Smooth muscle cell (in vitro differentiated cells): ENCODE measurements at regions not wholly inside any gene's neighbourhood (a gene's known extent, or its start where the extent isn't known, plus 50 kb on each side); places are given as distances from the start of the nearest gene placed in this dataset.

Experiments used
- DNase-seq: peaks from one replicate; lab custom pipeline; 2025; ENCODE audit not compliant: unreplicated experiment; lab: John Stamatoyannopoulos, UW
- H2AFZ ChIP-seq: fragments of 200-600 bp; sonication (generic); 2 replicates; pipeline ENCODE4 v1.6.0; 2016; ENCODE audit warnings: antibody characterized with exemption, low read depth, mild to moderate bottlenecking
- H3F3A ChIP-seq: fragments of 200-600 bp; sonication (generic); 2 replicates; pipeline ENCODE4 v1.6.0; 2017; ENCODE audit warnings: antibody characterized with exemption, low read depth
- H3K27ac ChIP-seq: fragments of 200-600 bp; sonication (generic); 2 replicates; pipeline ENCODE4 v1.5.1; 2016; ENCODE audit warnings: low read depth, mild to moderate bottlenecking
- H3K27me3 ChIP-seq: fragments of 200-600 bp; sonication (generic); 2 replicates; pipeline ENCODE4 v1.6.1; 2016; ENCODE audit warnings: low read depth, mild to moderate bottlenecking
- H3K36me3 ChIP-seq: fragments of 200-600 bp; sonication (generic); 2 replicates; pipeline ENCODE4 v1.5.1; 2016; ENCODE audit warnings: low read depth
- H3K4me1 ChIP-seq: fragments of 200-600 bp; sonication (generic); 2 replicates; pipeline ENCODE4 v1.5.1; 2016; ENCODE audit warnings: low read depth
- H3K4me2 ChIP-seq: fragments of 200-600 bp; sonication (generic); 2 replicates; pipeline ENCODE4 v1.6.0; 2016; ENCODE audit warnings: mild to moderate bottlenecking
- H3K4me3 ChIP-seq: fragments of 200-600 bp; sonication (generic); 2 replicates; pipeline ENCODE4 v1.5.1; 2016; ENCODE audit warnings: mild to moderate bottlenecking
- H3K79me2 ChIP-seq: fragments of 200-600 bp; sonication (generic); 2 replicates; pipeline ENCODE4 v1.6.0; 2016; ENCODE audit warnings: low read depth, mild to moderate bottlenecking
- H3K9ac ChIP-seq: fragments of 200-600 bp; sonication (generic); 2 replicates; pipeline ENCODE4 v1.6.0; 2016; ENCODE audit warnings: low read depth
- H3K9me3 ChIP-seq: fragments of 200-600 bp; sonication (generic); replicated peaks from 2 replicates; pipeline ENCODE4 v1.5.1; 2016; ENCODE audit warnings: low read depth
- H4K20me1 ChIP-seq: fragments of 200-600 bp; sonication (generic); 2 replicates; pipeline ENCODE4 v1.6.0; 2016; ENCODE audit warnings: low read depth
- WGBS: methylation state at CpG from one replicate; pipeline ENCODE4 v1.1.7; 2016; ENCODE audit warnings: low lambda C conversion rate; 5-methylcytosine and 5-hydroxymethylcytosine counted together
- TF ChIP-seq, protein P1 (sequence below): fragments of 200-600 bp; sonication (generic); IDR thresholded peaks from 2 replicates; pipeline ENCODE4 v1.5.1; 2017; ENCODE audit warnings: borderline replicate concordance, mild to moderate bottlenecking, antibody characterized with exemption; ENCODE audit not compliant: insufficient read depth, poor library complexity, severe bottlenecking

DNA sequence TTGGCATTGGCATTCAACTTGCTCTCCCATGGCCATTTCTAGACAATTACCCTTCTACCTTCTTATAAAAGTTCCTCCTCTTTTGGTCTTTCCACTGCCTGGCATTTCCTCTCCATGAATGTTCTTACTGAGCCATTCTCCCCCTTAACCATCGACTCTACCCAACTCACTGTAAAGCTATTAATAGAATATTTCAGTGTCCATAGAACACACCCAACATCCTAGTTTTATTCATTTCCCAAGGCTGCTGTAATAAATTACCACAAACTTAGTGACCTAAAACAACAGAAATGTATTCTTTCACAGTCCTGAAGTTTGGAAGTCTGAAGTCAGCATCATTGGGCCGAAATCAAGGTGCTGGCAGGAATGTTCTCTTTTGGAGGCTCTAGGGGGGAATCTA is 170.0 kb upstream of the ATP5MC3 start:
- no peaks in the 10 kb centered on the region for H3K79me2 ChIP-seq
- H3K4me3 ChIP-seq, result no peak overlapping the region
- H3K4me1 ChIP-seq, result no peaks in the 10 kb centered on the region
- no peak overlapping the region for H3K27ac ChIP-seq
- H3F3A ChIP-seq, result no peaks in the 10 kb centered on the region
- H3K9ac ChIP-seq, result no peak overlapping the region
- no peak for DNase-seq
- no peaks in the 10 kb centered on the region for H3K9me3 ChIP-seq
- H4K20me1 ChIP-seq, result no peaks in the 10 kb centered on the region
- no peak overlapping the region for H3K4me2 ChIP-seq
- TF ChIP-seq, protein P1, sequence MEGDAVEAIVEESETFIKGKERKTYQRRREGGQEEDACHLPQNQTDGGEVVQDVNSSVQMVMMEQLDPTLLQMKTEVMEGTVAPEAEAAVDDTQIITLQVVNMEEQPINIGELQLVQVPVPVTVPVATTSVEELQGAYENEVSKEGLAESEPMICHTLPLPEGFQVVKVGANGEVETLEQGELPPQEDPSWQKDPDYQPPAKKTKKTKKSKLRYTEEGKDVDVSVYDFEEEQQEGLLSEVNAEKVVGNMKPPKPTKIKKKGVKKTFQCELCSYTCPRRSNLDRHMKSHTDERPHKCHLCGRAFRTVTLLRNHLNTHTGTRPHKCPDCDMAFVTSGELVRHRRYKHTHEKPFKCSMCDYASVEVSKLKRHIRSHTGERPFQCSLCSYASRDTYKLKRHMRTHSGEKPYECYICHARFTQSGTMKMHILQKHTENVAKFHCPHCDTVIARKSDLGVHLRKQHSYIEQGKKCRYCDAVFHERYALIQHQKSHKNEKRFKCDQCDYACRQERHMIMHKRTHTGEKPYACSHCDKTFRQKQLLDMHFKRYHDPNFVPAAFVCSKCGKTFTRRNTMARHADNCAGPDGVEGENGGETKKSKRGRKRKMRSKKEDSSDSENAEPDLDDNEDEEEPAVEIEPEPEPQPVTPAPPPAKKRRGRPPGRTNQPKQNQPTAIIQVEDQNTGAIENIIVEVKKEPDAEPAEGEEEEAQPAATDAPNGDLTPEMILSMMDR, result no peak
- 91% methylated on average over 2 of the region's 2 CpGs for WGBS
- H3K36me3 ChIP-seq, result no peaks in the 10 kb centered on the region
- no peak overlapping the region for H2AFZ ChIP-seq
- H3K27me3 ChIP-seq, result peaks cover 5% of the 10 kb centered on the region

DNA sequence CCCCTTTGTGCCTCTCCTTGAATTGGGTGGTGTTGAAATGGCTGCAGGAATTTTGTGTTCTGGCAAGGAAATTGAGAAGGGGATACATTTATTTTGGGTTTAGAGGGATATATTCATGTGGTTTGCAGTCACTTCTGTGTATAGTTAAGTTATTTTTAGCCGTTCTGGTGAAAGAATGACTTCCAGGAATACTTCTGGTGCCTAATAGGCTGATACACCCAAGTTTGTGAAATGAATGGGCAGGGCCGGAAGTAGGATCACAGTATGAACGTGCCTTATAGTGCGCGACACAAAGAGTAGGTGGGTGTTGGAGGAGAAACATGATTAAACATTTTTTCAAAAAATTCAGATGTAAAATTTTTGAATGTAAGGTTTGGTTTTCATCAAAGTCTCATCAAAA is 168.6 kb upstream of the ATP5MC3 start:
- H3K27ac ChIP-seq, result no peak overlapping the region
- TF ChIP-seq, protein P1, result no peak
- no peaks in the 10 kb centered on the region for H3F3A ChIP-seq
- no peak for DNase-seq
- H3K9me3 ChIP-seq, result no peaks in the 10 kb centered on the region
- H3K9ac ChIP-seq, result no peak overlapping the region
- H3K27me3 ChIP-seq, result peaks cover 5% of the 10 kb centered on the region
- H3K4me3 ChIP-seq, result no peak overlapping the region
- H3K79me2 ChIP-seq, result no peaks in the 10 kb centered on the region
- no peaks in the 10 kb centered on the region for H3K4me1 ChIP-seq
- WGBS, result 93% methylated on average over 5 of the region's 5 CpGs
- H4K20me1 ChIP-seq, result no peaks in the 10 kb centered on the region
- H2AFZ ChIP-seq, result no peak overlapping the region
- no peak overlapping the region for H3K4me2 ChIP-seq
- no peaks in the 10 kb centered on the region for H3K36me3 ChIP-seq

DNA sequence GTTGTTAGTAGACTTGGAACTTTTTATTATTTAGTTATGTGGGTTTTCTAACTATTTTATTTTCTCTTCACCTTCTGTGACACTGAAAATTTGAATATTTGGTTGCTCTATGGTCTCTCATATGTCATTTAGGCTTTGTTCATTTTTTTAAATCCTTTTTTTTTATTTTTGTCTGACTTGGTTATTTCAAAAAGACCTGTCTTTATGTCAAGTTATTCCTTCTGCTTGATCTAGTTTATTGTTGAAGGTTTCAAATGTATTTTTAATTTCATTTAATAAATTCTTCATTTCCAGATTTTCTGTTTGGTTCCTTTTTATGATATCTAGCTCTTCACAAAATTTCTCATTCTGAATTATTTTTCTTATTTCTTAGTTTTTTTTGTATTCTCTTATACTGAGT is 160.6 kb upstream of the ATP5MC3 start:
- H3K9ac ChIP-seq, result no peak overlapping the region
- no peak overlapping the region for H3K4me2 ChIP-seq
- H2AFZ ChIP-seq, result no peak overlapping the region
- TF ChIP-seq, protein P1, result no peak
- peaks cover 13% of the 10 kb centered on the region for H3K9me3 ChIP-seq
- H3K4me1 ChIP-seq, result no peaks in the 10 kb centered on the region
- no peak for DNase-seq
- H3K27me3 ChIP-seq, result peaks cover under 1% of the 10 kb centered on the region
- H3K79me2 ChIP-seq, result no peaks in the 10 kb centered on the region
- H3K27ac ChIP-seq, result no peak overlapping the region
- peaks cover 4% of the 10 kb centered on the region for H3K36me3 ChIP-seq
- H3F3A ChIP-seq, result no peaks in the 10 kb centered on the region
- no peak overlapping the region for H3K4me3 ChIP-seq
- no peaks in the 10 kb centered on the region for H4K20me1 ChIP-seq

DNA sequence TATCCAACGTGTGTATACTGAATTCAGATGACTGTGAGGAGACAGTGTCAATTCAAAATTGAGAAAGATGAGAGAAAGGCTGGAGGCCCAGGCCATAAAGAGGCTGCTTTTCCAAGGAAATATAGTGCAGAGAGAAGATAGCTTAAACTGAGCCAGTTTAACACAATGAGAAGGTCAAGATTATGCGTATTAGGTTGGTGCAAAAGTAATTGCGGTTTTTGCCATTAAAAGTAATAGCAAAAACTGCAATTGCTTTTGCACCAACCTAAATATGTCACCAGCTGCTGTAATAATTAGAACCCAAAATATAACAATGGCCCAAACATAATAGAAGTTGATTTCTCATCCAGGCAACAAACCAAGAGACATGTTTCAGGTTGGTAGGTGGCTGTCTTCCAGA is 148.7 kb upstream of the ATP5MC3 start:
- Histone ChIP-seq H4K20me1 (no peaks in the 10 kb centered on the region), H3K4me3 (no peak overlapping the region), H3K27me3 (no peaks in the 10 kb centered on the region), H3K9me3 (no peaks in the 10 kb centered on the region), H3K4me1 (no peaks in the 10 kb centered on the region), H3F3A (no peaks in the 10 kb centered on the region), H3K36me3 (no peaks in the 10 kb centered on the region), H3K9ac (no peak overlapping the region), H2AFZ (no peak overlapping the region), H3K4me2 (no peak overlapping the region), H3K79me2 (no peaks in the 10 kb centered on the region), H3K27ac (no peak overlapping the region)
- 90% methylated on average over 3 of the region's 3 CpGs for WGBS
- DNase-seq, result no peak
- TF ChIP-seq, protein P1, result no peak
